ENCODE measurements at regions not wholly inside any gene's neighbourhood (a gene's known extent, or its start where the extent isn't known, plus 50 kb on each side); places are given as distances from the start of the nearest gene placed in this dataset.

DNA sequence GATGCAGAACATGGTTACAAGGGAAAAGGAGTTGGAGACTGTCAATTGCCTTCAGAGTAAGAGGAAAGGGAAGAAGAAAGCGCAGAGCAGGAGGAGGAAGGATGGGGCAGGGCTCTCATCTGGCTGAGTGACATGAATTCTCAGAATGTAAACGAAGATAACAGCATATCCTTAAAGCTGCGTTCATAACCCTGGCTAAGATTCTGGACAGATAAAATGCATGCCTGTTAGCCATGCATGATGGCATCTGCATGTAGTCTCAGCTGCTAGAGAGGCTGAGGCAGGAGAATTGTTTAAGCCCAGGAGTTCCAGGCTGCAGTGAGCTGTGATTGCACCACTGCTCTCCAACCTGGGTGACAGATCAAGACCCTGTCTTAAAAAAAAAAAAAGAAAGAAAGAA lies 493.5 kb upstream of the PRKX start:
- no peak for DNase-seq

DNA sequence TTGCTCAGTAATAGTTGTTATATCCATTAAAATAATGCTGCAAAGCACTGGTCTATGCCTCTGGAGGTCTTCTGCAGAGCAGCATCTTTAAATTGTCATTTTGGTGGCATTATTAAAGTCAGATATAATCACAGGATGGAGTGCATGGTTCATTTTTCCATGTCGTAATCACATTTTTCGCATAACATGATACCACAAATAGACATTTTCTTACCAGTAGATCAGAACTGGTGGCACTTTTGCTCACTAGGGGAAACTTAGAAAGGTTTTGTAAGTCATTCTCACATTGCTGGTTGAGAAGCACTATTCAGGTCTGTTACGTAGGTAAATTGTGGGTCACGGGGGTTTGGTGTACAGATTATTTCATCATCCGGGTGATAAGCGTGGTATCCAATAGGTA lies 484.5 kb upstream of the PRKX start:
- DNase-seq: no peak

DNA sequence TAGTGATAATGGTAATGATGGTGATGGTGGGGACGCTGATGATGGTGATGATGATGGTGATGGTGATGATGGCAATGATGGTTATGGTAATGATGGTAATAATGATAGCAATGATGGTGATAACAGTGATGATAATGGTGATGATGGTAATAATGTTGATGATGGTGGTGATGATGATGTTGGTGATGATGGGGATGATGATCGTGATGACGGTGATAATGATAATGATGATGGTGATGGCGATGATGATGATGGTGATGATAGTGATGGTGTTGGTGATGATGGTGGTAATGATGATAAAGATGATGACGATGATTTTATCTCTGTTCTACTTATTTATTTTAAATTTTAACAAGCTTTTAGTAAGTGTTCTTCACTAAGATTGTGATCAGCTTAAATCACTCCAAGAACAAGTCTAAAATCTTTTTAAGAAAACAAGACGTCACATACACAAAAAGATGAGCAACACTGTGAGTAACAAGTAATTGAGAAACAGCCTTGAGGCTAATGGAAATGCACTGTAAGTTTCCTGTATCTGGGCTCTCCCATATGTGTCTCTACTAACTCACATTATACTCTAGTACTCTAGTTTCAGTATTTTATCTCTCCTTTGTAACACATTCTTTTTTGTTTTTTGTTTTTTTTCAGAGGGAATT lies 480.2 kb upstream of the PRKX start:
- no peak for DNase-seq

DNA sequence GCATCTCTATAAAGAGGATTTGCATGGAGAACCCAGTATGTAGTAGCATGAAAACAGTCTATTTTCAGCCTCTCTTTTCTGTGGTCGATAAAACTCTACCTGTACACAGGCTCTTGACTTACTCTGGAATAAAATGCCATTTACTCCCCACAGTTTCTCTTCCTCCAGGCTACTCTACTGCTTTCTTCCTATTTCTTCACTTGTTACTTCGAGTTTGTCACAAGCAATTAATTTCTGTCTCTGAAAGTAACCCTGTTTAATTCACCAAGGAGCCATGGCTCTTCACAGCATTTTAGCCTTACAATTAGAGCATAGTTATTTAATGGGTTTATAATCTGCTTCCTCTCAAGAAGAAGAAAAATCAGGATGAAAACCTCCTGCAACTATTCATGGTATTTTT lies 472.9 kb upstream of the PRKX start:
- DNase-seq: no peak

DNA sequence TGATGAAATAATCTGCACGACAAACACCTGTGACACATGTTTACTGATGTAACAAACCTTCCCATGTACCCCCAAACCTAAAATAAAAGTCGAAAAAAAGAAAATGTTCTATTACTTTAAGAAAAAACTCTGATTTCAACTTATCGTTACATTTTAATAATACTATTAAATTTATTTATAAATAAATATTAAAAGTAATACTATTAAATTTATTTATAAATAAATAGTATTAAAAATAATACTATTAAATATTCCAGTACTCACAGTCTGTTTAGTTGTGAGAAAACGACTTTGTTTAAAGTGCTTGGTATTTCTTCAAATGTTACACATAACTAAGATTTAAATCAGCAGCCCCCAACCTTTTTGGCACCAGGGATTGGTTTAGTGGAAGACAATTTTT lies 471.6 kb upstream of the PRKX start:
- DNase-seq: no peak

DNA sequence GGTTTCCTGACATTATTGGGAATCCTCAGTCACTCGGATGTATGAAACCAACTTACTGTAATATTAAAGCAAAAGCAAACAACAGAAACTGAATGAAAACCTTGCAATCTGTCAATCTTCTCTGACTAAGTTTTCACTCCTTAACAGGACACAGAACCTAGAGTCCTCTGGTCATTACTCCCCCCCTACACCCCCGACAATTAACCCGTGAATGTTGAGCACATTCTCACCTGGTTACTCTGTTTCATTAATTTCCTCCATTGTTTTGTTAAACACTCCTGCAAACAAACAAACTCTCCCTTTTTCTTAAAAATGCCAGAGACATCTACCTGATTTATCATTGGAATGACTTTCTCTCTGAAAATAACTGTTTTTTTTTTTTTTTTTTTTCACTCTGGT lies 469.0 kb upstream of the PRKX start:
- no peak for DNase-seq

DNA sequence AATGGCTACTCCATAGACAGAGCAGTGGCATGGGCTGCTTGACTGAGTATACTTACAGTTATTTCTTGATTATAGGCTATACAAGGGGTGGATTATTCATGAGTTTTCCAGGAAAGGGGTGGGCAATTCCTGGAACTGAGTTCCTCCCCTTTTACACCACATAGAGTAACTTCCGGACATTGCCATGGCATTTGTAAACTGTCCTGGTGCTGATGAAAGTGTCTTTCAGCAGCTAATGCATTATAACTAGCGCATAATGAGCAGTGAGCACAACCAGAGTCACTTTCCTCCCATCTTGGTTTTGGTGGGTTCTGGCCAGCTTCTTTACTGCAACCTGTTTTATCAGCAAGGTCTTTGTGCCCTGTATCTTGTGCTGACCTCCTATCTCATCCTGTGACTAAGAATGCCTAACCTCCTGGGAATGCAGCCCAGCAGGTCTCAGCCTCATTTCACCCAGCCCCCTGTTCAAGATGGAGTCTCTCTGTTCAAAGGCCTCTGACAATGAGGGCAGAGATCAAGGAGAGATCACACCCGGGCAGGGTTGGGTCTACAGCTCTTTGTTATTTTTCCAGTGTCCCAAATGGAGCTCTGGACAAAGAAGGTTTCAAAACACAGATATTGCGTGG lies 468.4 kb upstream of the PRKX start:
- no peak for DNase-seq

DNA sequence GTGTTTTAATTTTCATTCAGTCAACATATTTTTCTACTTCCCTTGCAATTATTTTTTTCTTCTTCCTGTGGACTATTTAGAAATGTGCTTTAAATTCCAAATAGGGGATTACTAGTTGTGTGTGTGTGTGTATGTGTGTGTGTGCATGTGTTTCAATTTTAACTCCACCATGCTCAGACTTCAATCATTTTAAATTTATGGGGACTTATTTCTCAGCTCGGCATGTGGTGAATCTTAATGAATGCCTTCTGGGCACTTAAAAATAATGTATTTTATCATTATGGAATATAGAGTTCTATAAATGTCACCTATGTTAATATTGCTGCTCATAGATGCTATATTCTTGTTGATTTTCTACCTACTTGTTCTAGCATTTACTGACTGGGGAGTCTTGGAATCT lies 465.6 kb upstream of the PRKX start:
- DNase-seq: no peak

DNA sequence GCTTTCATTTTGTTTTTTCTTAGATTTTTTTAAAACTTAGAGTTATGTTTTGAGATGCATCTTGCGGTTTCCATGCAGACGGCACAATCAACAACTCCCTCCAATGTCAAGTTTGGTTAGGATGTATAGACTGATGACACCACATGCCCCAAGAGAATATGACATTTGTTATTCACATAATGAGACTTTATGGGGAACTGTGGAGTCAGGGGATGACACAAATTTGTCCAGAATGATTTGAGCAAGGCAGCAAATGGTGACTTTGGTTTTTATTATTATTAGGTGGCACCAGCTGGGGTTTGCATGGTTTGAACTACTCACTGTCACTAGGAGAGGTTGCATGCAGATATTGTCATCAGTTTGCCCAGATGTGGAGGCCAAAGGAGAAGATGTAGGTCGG lies 461.8 kb upstream of the PRKX start:
- no peak for DNase-seq

DNA sequence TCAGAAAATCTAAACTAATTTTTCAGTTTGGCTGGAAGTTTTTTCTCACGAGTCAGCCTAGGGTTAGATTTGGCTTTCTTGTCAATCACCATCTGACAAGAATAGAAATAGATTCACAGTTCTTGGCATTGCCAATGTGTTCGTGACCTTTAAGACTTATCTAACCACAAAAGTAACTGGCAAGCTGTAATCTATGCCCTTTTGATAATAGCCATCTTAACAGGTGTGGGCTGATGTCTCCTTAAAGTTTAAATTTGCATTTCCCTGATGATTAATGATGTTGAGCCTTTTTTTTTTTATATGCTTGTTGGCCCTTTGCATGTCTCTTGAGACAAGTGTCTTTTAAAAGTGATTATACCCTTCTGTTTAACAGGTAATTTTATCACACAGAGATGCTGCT lies 460.3 kb upstream of the PRKX start:
- DNase-seq: no peak

DNA sequence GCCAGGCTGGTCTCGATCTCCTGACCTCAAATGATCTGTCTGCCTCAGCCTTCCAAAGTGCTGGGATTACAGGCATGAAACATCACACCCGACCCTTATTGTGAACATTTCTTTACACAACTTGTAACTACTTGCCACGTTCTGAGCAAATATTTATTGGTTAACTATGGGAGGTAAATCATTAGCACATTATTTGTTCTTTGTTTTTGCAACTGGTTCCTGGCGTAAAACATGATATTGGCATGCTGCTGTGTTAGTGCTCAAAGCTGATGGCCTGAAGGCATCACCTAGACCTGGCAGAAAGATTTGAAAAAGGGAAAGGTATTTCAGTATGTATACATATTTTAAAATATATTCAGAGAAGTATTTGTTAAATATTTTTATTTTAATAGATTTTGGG lies 438.3 kb upstream of the PRKX start:
- no peak for DNase-seq

DNA sequence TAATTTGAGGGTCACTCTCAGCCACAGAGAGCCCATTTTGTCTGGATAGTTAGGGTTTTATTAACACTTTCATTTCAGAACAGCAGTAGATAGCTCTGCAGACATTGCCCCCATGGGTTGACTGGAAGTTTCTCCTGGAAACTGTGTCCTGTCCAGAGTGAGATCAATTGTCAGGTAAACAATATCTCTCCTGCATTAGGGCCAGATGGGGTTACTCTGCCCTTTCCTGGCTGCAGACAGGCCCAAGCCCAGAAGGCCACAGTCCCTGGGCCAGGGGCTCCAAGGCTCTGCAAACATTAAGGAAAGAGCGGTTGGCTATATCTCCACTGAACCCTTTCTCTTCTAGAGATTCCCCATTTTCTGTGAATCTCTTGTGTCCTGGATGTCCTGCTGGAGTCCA lies 436.8 kb upstream of the PRKX start:
- DNase-seq: no peak

DNA sequence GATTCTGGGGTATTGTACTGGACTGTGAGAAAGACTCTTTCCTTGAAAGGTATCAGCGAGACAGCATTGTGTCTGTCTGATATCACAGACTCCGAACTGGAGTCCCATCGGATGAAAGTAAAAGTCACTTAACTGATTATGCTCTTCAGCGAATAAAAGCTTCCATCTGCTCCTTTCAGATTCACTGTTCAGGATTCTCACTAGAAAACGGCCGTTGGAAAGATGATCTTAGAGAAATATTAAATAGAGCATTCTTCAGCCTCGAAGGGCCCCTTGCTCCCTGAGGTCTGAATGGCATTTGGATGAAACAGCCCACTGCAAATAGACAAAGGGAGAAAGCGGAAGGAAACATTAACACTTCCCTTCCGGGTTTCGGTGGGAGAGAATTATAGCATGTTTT lies 416.2 kb upstream of the PRKX start:
- no peak for DNase-seq

DNA sequence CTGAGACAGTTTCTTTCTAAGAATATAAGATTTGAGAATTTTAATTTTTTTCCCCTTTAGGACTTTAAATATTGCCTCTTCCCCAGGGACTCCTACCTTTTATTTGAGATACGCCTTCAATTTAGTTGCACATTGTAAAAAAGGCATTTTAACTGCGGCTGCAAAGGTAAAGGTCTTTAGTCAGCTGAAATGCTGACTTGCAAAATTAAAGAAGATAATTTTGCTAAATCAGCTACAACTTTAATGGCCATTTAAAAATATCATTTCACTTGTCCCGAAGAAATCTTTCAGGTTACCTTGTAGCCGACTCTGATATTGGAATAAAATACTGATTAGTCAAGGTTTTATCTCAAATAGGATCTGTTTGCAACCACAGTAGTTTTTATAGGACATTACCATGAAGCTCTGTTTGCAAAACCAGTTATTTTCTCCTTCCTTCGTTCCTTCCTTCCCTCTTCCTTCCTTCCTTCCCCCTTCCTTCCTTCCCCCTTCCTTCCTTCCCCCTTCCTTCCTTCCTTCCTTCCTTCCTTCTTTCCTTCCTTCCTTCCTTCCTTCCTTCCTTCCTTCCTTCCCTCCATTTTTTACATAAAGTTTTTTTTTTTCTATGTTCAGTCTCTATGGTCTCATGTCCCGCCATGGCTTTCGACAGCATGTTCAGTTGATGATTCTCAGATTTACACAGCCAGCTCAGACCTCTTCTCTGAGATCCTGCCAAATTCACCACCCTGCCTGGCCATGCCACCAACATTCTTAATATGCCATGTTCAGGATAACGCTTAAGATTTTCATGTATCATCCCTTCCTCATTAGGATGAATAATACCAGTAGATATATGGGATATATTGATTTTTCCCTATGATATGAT lies 405.4 kb upstream of the PRKX start:
- DNase-seq: no peak

DNA sequence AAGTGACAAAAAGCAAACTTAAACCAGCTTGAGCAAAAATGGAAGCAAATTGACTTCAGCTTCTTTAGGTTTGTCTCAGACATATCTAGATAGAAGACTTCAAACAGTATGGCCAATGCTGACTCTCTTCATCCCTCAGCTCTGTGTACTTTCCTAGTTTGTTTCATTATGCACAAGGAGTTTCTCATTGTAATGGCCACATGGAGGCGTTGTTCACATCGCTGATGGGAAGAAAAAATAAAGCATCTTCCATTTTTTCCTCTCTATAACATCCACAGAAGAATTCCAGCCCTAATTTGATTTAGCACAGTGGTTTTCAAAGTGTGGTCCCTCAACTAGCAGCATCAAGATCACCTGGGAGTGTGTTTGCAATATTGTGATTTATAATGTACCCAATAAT lies 397.5 kb upstream of the PRKX start:
- no peak for DNase-seq

DNA sequence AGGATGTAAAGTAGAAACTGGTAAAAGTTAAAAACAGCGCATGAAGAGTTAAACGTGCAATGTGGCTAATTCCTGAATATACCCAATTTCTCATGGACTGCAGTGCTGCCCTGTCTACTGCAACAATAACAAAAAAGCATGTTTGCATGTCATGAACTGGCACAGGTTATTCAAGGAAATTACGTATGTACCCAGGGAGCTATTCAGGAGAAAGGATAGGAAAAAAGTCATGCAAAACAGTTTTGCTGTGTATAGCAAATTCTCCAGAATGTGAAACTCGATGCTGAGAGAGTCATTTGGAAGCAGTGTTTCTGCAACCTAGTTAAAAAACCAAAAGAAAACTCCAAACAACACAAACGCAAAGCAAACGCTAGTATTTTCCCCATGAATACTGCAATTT lies 381.5 kb upstream of the PRKX start:
- no peak for DNase-seq

DNA sequence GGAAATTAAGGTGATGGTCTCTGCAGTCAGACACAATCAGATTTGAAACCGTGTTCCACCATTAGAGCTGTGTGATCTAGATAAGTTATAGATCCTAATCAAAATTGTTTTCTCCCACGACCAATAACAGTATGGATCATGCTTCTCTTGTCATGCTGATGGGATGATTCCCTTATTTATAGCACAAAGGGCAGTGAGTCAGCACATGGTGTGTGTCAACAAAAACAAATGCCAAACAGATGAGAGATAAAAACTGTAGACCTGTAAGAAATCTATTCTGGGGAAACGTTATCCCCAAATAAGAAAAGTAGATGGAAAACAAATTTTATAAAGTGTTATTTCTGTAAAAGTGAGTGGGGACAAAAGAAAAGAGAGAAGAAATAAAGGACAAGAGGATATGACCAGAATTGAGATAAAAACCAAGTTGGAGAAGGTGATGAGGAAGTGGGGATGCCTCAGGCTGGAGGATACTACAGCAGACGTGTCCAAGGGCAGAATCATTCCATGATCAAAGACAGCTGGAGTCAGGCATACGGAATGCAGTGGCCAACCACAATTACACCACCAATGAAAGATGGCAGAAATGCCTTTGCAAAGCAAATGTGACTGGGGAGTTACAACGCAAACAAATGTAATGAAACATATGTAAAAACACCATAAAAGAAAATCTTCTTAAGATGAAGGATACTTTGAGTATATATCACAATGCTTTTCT lies 377.8 kb upstream of the PRKX start:
- DNase-seq: no peak

DNA sequence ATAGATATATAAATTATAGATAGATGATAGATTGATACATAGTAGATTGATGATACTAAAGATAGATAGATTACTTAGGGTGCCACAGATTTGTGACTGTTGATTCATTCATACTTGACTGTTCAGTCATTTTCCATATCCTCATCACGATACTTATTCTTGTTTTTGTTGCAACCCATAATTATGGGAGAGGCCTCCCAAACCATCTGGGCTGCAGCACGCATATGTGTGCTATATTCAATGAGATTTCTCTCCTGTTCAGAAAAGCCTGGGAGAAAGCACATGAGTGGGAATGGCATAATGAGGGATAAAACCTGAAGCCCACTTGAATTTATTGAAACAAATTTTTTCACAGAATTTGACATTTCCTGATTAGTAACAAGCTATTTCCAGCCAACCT lies 346.4 kb upstream of the PRKX start:
- no peak for DNase-seq

DNA sequence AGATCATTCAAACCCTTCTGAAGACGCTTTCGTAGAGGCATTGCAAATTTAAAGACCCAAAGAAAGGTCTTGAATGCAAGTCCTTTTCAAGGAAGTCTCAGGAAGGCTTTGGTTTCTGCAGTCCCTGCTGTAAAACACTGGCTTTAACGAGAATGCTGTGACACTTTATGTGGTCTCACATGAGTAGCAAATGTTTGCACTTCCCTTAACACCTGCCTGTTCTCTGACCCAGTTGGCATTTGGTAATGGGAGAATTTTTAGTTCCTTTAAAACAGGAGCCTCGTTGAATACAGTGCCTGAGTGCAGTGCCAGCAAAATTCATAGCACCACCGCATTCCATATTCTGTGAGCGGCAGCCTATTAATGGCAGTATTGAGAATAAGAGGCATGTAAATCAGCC lies 330.5 kb upstream of the PRKX start:
- no peak for DNase-seq

DNA sequence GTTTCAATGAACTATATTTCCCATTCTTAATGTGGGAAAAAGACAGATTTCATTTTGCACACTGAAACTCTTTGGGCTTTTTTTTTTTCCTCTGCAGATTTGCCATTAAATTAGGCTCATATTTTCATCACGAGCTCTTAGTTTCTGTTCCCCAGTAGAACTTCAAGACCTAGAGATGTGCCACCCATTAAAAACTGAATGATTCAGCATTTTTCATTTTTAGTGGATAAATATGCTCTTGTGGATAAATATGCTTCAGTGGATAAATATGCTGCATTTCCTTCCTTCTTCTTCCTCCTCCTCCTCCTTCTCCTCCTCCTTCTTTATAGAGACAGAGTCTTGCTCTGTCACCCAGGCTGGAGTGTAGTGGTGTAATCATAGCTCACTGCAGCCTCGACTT lies 322.4 kb upstream of the PRKX start:
- DNase-seq: no peak

DNA sequence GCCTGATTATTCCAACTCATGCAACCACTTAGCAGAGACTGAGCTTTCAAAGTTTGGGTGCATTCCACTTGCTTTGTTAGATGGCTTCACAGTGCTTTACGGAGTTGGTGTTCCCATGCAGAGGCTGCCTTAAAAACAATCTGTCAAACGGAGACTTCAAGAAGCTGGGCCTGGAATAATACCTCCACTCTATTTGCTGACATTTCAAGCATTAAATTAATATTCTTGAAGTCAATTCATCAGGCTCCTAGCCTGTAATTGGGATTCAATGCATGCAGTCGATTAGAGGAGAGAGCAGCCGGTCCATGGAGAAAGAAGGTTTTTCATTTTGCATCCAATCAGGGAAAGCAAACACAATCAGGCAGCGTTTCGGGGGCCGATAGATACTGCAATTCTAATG lies 314.7 kb upstream of the PRKX start:
- no peak for DNase-seq

DNA sequence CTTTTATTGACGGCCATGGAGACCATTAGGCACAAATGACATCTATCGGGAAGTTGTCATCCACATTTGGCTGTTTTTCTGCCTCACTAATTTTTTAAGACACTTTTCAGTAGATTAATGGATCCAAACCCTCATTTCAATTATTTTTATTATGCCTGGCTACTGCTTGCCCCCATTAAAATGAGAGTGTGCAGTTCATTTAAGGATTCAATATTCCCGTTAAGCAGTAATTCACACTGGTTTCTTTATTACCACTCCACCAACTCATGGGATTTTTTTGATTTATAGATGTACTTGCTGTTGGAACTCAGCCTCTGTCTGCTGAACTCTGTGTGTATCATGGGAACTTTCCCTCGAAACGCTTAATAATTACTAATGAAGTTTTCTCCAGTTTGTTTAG lies 291.8 kb upstream of the PRKX start:
- DNase-seq: no peak

DNA sequence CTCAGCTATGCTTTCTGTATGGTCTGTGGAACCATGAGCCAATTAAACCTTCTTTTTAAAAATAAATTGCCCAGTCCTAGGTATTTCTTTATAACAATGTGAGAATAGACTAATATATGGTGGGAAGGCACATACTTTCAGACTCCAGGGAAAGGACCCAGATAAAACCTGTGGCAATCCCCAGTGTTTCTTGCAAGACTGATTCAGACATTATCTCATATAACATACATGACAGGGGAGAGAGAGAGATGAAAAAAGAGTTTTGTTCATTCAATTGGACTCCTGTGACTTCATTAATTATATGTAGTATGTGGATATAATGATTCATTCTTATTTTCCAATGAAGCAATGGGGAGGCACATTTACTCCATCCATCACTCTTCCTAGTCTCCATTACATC lies 291.4 kb upstream of the PRKX start:
- DNase-seq: no peak

DNA sequence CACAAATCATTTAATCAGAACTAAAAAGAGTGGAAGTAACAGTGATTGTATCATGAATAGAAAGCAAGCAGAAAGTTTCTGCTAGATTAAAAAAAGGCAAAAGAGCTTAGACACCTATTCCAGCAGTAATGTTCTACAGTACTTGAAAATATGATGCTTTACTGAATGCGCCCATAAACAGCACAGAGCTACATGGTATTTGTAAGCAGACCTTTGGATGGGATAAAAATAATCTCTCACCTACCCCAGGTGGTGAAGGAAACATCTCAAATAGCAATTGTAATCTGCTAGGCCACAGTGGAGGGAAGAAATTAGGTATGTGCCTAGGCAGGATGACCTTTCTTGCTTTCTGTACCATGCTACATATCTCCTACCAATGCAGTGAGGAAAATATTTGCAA lies 280.9 kb upstream of the PRKX start:
- DNase-seq: no peak

All from activated CD4-positive, alpha-beta T cell treated with anti-CD3 and anti-CD28 coated beads, Interleukin-10, Interleukin-2, amounts not matched to agents 100 ng/mL and 50 ng/mL, durations not matched to agents 16 hours and 8 hours (primary cell).